Esophagus (tissue), 2 donors: ENCODE measurements at regions not wholly inside any gene's neighbourhood (a gene's known extent, or its start where the extent isn't known, plus 50 kb on each side); places are given as distances from the start of the nearest gene placed in this dataset.

Experiments
- H3K27ac ChIP-seq, 2 donors: one replicate each; pipeline ENCODE4 v1.5.1; 2013; ENCODE audit warnings: low read depth in 2 of 2, mild to moderate bottlenecking in 2 of 2, inconsistent platforms in 1 of 2, low read length in 1 of 2, moderate library complexity in 1 of 2
- H3K27me3 ChIP-seq, 2 donors: one replicate each; pipeline ENCODE4 v1.6.1; 2013; ENCODE audit warnings: low read length in 2 of 2, control low read depth in 1 of 2, mild to moderate bottlenecking in 1 of 2; ENCODE audit not compliant: insufficient read depth in 2 of 2, control insufficient read depth in 1 of 2
- H3K36me3 ChIP-seq, 2 donors: one replicate each; pipeline ENCODE4 v1.6.1; 2013; ENCODE audit warnings: low read length in 1 of 2; ENCODE audit not compliant: control insufficient read depth in 2 of 2, insufficient read depth in 2 of 2
- H3K4me1 ChIP-seq, 2 donors: one replicate each; pipeline ENCODE4 v1.6.1; 2013; ENCODE audit warnings: low read length in 1 of 2; ENCODE audit not compliant: control insufficient read depth in 2 of 2, insufficient read depth in 2 of 2
- H3K4me3 ChIP-seq, 2 donors: one replicate each; pipeline ENCODE4 v1.5.1; 2013; ENCODE audit warnings: low read length in 2 of 2, mild to moderate bottlenecking in 2 of 2, low read depth in 1 of 2, moderate library complexity in 1 of 2
- H3K9me3 ChIP-seq, 2 donors: one replicate each; pipeline ENCODE4 v1.6.1; 2013; ENCODE audit warnings: mild to moderate bottlenecking in 2 of 2, low read depth in 1 of 2, low read length in 1 of 2, moderate library complexity in 1 of 2; ENCODE audit not compliant: control insufficient read depth in 2 of 2, insufficient read depth in 1 of 2
- WGBS, 2 donors: extraction: QIAGEN DNeasy Blood & Tissue Kit; methylation state at CpG; one replicate each; pipeline ENCODE4 v1.1.7; 2013; 5-methylcytosine and 5-hydroxymethylcytosine counted together
- donor health status: healthy with polysubstance abuse.
- donor health status: Bipolar disorder and iron deficiency.

DNA sequence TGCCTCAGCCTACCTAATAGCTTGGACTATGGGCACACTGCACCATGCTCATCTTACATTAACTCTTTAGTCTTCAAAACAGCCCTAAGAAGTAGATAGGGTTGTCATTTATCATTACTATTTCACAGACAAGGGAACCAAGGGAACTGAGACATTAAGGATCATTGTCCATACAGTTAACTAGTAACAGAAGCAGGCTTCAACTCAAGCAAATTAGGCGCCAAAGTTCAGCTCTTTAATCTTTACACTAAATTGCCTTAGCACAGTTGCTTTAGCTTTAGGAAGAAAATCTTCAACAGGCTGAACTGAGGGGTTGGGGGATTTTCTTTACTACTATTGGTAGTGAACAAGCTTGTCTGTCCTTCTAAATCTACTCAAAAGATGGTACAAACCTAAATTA, 68.8 kb upstream of the CAND1 start:
- Histone ChIP-seq H3K27ac (no peak overlapping the region), H3K36me3 (no peaks in the 10 kb centered on the region), H3K27me3 (no peaks in the 10 kb centered on the region), H3K4me1 (no peaks in the 10 kb centered on the region), H3K9me3 (no peaks in the 10 kb centered on the region), H3K4me3 (no peak overlapping the region)
- WGBS, 2 donors = 0 to 34% methylated on average over 1 of the region's 1 CpG

GRCh38 chr12:67202011-67202677, 67.0 kb upstream of the CAND1 start:
- Histone ChIP-seq H3K27me3 (no peaks in the 10 kb centered on the region), H3K4me3 (no peak overlapping the region), H3K4me1 (no peaks in the 10 kb centered on the region), H3K36me3 (no peaks in the 10 kb centered on the region), H3K9me3 (no peaks in the 10 kb centered on the region), H3K27ac (no peak overlapping the region)
- WGBS, 2 donors = 38 to 43% methylated on average over 7 of the region's 7 CpGs

- Histone ChIP-seq H3K27me3 (no peaks in the 10 kb centered on the region), H3K4me1 (no peaks in the 10 kb centered on the region), H3K27ac (no peak overlapping the region), H3K9me3 (no peaks in the 10 kb centered on the region), H3K36me3 (no peaks in the 10 kb centered on the region), H3K4me3 (no peak overlapping the region)
- WGBS, 2 donors = 61 to 76% methylated on average over 3 of the region's 3 CpGs
These were observed 66.5 kb upstream of the CAND1 start for GRCh38 chr12:67202678-67203012.

DNA sequence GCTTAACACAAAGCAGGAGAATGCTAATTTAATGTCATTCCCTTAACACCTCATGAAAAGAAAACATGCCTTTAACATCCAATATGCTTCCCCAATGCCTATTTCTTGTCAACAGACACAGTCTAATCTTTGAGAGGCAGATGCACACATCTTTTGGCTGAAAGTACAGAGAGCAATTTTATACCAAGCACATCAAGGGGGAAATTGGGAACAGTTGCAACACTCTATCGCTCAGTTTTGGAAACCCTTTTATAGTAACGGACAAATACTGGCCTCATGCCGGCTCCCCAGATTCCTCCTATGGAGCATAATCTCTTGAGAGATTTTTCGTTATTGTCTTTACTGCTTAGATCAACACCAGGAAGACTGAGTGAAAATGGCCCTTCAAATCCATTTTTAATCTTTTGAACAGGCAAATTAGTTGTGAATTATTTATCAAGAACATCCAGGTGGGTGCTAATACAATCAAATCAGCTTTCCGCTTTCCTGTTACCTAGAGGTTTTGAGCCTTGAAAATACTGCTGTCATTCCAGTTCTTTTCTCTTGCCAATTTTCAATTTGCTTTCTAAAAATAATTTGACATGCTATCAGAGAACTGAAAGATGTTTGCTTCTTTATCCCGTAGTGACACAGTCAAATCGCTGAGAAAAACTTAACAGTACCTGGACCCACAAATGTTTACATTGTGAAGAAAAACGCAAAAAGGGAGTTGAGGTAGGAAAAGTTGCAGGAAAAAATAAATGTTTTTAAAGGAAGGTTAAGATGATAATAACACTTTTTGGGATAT, 60.7 kb upstream of the CAND1 start:
- H3K36me3 ChIP-seq = no peaks in the 10 kb centered on the region
- no peaks in the 10 kb centered on the region for H3K9me3 ChIP-seq
- no peak overlapping the region for H3K4me3 ChIP-seq
- no peaks in the 10 kb centered on the region for H3K4me1 ChIP-seq
- H3K27ac ChIP-seq = no peak overlapping the region
- WGBS, 2 donors = 63 to 64% methylated on average over 8 of the region's 8 CpGs
- H3K27me3 ChIP-seq = no peaks in the 10 kb centered on the region

GRCh38 chr12:67211029-67211428, 58.1 kb upstream of the CAND1 start:
- Histone ChIP-seq H3K9me3 (no peaks in the 10 kb centered on the region), H3K4me3 (no peak overlapping the region), H3K4me1 (no peaks in the 10 kb centered on the region), H3K36me3 (no peaks in the 10 kb centered on the region), H3K27me3 (no peaks in the 10 kb centered on the region), H3K27ac (no peak overlapping the region)
- WGBS, 2 donors = 75 to 82% methylated on average over 5 of the region's 5 CpGs

GRCh38 chr12:67211494-67211893, 57.7 kb upstream of the CAND1 start:
- no peaks in the 10 kb centered on the region for H3K4me1 ChIP-seq
- no peaks in the 10 kb centered on the region for H3K36me3 ChIP-seq
- H3K27ac ChIP-seq = no peak overlapping the region
- no peaks in the 10 kb centered on the region for H3K27me3 ChIP-seq
- H3K9me3 ChIP-seq = no peaks in the 10 kb centered on the region
- no peak overlapping the region for H3K4me3 ChIP-seq
- WGBS, 2 donors = 56 to 71% methylated on average over 2 of the region's 2 CpGs

GRCh38 chr12:67217647-67218046, 51.5 kb upstream of the CAND1 start:
- Histone ChIP-seq H3K9me3 (no peaks in the 10 kb centered on the region), H3K4me3 (no peak overlapping the region), H3K27ac (no peak overlapping the region), H3K4me1 (no peaks in the 10 kb centered on the region), H3K36me3 (no peaks in the 10 kb centered on the region), H3K27me3 (no peaks in the 10 kb centered on the region)
- WGBS, 2 donors = 69 to 81% methylated on average over 6 of the region's 6 CpGs
